Chondrocyte (in vitro differentiated cells): ENCODE measurements at regions not wholly inside any gene's neighbourhood (a gene's known extent, or its start where the extent isn't known, plus 50 kb on each side); places are given as distances from the start of the nearest gene placed in this dataset.
"Not testable (repeated sequence)": the region's sequence is repeated elsewhere in the genome, so short reads cannot be mapped to it uniquely, and the experiment has no call there.

ENCODE experiments used
- DNase-seq: peaks from one replicate; pipeline ENCODE4 v3.0.0; 2021; ENCODE audit warnings: mixed read lengths, low spot score
- H3K27ac Mint-ChIP-seq: one replicate; pipeline ENCODE4 v1.8.0; 2021; ENCODE audit warnings: mild to moderate bottlenecking, moderate library complexity, mixed read lengths; ENCODE audit not compliant: unreplicated experiment
- H3K27me3 Mint-ChIP-seq: 2 replicates; pipeline ENCODE4 v1.8.0; 2021; ENCODE audit warnings: low read depth, mixed read lengths
- H3K36me3 Mint-ChIP-seq: 2 replicates; pipeline ENCODE4 v1.8.0; 2021; ENCODE audit warnings: low read depth, mixed read lengths
- H3K4me1 Mint-ChIP-seq: 2 replicates; pipeline ENCODE4 v1.8.0; 2021; ENCODE audit warnings: low read depth, mild to moderate bottlenecking, mixed read lengths
- H3K4me3 Mint-ChIP-seq: one replicate; pipeline ENCODE4 v1.8.0; 2021; ENCODE audit warnings: mild to moderate bottlenecking, moderate library complexity, mixed read lengths; ENCODE audit not compliant: unreplicated experiment
- H3K9me3 Mint-ChIP-seq: 2 replicates; pipeline ENCODE4 v1.8.0; 2021; ENCODE audit warnings: low read depth, mixed read lengths
- CTCF ChIP-seq: fragments of 200-600 bp; sonication (generic); IDR thresholded peaks from 2 replicates; pipeline ENCODE4 v1.5.0; 2021; ENCODE audit warnings: antibody characterized with exemption, mild to moderate bottlenecking, moderate library complexity

DNA sequence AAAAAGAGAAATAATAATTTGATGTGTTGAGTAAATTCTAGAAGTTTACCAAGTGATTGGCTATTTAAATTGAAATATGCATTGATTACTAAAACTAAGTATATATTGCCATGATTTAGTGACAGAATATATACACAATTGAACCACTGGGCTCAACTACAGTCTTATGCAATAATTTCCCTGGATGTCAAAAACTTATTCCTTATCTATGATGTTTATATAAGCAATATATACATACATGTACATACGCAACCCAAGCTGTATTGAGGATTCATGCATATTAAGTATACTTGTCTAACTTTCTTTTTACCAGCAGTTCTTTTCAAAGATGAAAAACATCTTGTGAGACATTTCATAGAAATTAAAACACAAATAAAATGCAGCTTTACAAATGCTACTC is 165.8 kb downstream of the ZIC4 start:
- Mint-ChIP-seq H3K4me1 (no peaks in the 10 kb centered on the region), H3K36me3 (no peaks in the 10 kb centered on the region), H3K4me3 (no peak overlapping the region), H3K9me3 (no peaks in the 10 kb centered on the region), H3K27me3 (peaks cover 2% of the 10 kb centered on the region), H3K27ac (no peak overlapping the region)
- no peak for DNase-seq
- no peak for TF ChIP-seq CTCF

- H3K27ac Mint-ChIP-seq, result no peak overlapping the region
- no peak for DNase-seq
- no peak for TF ChIP-seq CTCF
- no peaks in the 10 kb centered on the region for H3K9me3 Mint-ChIP-seq
- no peaks in the 10 kb centered on the region for H3K36me3 Mint-ChIP-seq
- no peaks in the 10 kb centered on the region for H3K4me1 Mint-ChIP-seq
- H3K27me3 Mint-ChIP-seq, result peaks cover 2% of the 10 kb centered on the region
- no peak overlapping the region for H3K4me3 Mint-ChIP-seq
Measured at GRCh38 chr3:147237991-147238390, 168.4 kb downstream of the ZIC4 start.

DNA sequence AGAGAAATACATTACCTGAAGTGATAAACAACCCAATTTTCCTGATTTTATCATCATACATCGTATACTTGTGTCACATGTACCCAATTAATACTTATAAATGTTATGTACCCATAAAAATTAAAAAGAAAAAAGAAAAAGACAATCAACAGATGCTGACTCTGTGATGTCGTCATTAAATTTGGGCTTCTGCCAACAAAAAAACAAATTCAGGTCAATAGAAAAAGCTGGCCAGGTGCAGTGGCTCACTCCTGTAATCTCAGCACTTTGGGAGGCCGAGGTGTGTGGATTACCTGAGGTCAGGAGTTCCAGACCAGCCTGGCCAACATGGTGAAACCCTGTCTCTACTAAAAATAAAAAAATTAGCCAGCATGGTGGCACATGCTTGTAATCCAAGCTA is 174.4 kb downstream of the ZIC4 start:
- H3K27ac Mint-ChIP-seq, H3K36me3 Mint-ChIP-seq, H3K9me3 Mint-ChIP-seq, H3K4me1 Mint-ChIP-seq, H3K4me3 Mint-ChIP-seq, DNase-seq, H3K27me3 Mint-ChIP-seq: not testable (repeated sequence)

GRCh38 chr3:147231111-147231510 is 175.2 kb downstream of the ZIC4 start:
- H3K36me3 Mint-ChIP-seq, result peaks cover 2% of the 10 kb centered on the region
- no peaks in the 10 kb centered on the region for H3K4me1 Mint-ChIP-seq
- DNase-seq, result no peak
- H3K9me3 Mint-ChIP-seq, result peaks cover 4% of the 10 kb centered on the region
- H3K4me3 Mint-ChIP-seq, result no peak overlapping the region
- no peak overlapping the region for H3K27ac Mint-ChIP-seq
- TF ChIP-seq CTCF, result no peak
- H3K27me3 Mint-ChIP-seq, result no peaks in the 10 kb centered on the region

DNA sequence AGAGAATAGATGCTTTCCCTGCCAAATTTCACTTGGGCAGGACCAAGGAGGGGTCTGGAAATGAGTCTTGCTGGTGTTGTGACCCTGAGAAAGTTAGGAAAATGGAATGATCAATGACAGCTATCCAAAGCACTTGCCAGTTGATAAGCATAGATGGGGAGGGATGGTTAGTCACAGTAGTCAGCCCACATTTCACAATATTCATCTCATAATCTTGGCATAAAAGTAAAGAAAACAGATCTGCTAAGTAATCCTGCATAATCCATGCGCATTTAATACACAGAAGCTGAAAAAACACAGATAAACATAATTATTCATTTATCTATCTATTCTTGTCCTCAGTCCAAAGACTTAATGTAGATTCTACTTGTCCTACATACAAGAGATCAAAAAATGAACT is 184.1 kb downstream of the ZIC4 start:
- H3K9me3 Mint-ChIP-seq, result no peaks in the 10 kb centered on the region
- H3K36me3 Mint-ChIP-seq, result no peaks in the 10 kb centered on the region
- H3K27me3 Mint-ChIP-seq, result no peaks in the 10 kb centered on the region
- TF ChIP-seq CTCF, result no peak
- H3K4me1 Mint-ChIP-seq, result no peaks in the 10 kb centered on the region
- H3K27ac Mint-ChIP-seq, result no peak overlapping the region
- H3K4me3 Mint-ChIP-seq, result no peak overlapping the region
- DNase-seq, result no peak

GRCh38 chr3:147218965-147219364 is 187.4 kb downstream of the ZIC4 start:
- Mint-ChIP-seq H3K4me3 (no peak overlapping the region), H3K27me3 (no peaks in the 10 kb centered on the region), H3K4me1 (no peaks in the 10 kb centered on the region), H3K27ac (no peak overlapping the region), H3K9me3 (no peaks in the 10 kb centered on the region), H3K36me3 (no peaks in the 10 kb centered on the region)
- no peak for DNase-seq
- TF ChIP-seq CTCF, result no peak
